Stimulated activated memory B cell treated with anti-CD40 and anti-IgM and Interleukin-4, amounts not matched to agents 10 μg/mL and 1 μg/mL and 100 μg/mL, for 72 hours (primary cell): ENCODE measurements at regions not wholly inside any gene's neighbourhood (a gene's known extent, or its start where the extent isn't known, plus 50 kb on each side); places are given as distances from the start of the nearest gene placed in this dataset.

ENCODE experiments used
- ATAC-seq: fragments of 150-1000 bp; cut with Tn5 transposase; 2 replicates; pipeline ENCODE4 v1.10.0; 2021
- H3K27ac Mint-ChIP-seq: one replicate; pipeline ENCODE4 v1.8.0; 2022; ENCODE audit warnings: mild to moderate bottlenecking, mixed read lengths
- H3K27me3 Mint-ChIP-seq: one replicate; pipeline ENCODE4 v1.8.0; 2022; ENCODE audit warnings: mixed read lengths
- H3K36me3 Mint-ChIP-seq: one replicate; pipeline ENCODE4 v1.8.0; 2022; ENCODE audit warnings: mixed read lengths
- H3K4me1 Mint-ChIP-seq: one replicate; pipeline ENCODE4 v1.8.0; 2022; ENCODE audit warnings: mixed read lengths
- H3K4me3 Mint-ChIP-seq: one replicate; pipeline ENCODE4 v1.8.0; 2022; ENCODE audit warnings: mild to moderate bottlenecking, moderate library complexity, mixed read lengths
- H3K9me3 Mint-ChIP-seq: one replicate; pipeline ENCODE4 v1.8.0; 2022; ENCODE audit warnings: mixed read lengths

GRCh38 chr2:6637330-6637729 lies 228.4 kb downstream of the CMPK2 start:
- Mint-ChIP-seq H3K9me3 (no peaks in the 10 kb centered on the region), H3K27me3 (no peaks in the 10 kb centered on the region), H3K36me3 (no peaks in the 10 kb centered on the region), H3K4me3 (no peak overlapping the region), H3K4me1 (no peaks in the 10 kb centered on the region), H3K27ac (no peak overlapping the region)
- no peak for ATAC-seq

- Mint-ChIP-seq H3K4me3 (no peak overlapping the region), H3K4me1 (no peaks in the 10 kb centered on the region), H3K9me3 (no peaks in the 10 kb centered on the region), H3K27ac (no peak overlapping the region), H3K27me3 (no peaks in the 10 kb centered on the region), H3K36me3 (no peaks in the 10 kb centered on the region)
- ATAC-seq, result no peak
Measured at GRCh38 chr2:6639929-6640620, 225.6 kb downstream of the CMPK2 start.

- Mint-ChIP-seq H3K4me3 (no peak overlapping the region), H3K27me3 (no peaks in the 10 kb centered on the region), H3K4me1 (no peaks in the 10 kb centered on the region), H3K27ac (no peak overlapping the region), H3K36me3 (no peaks in the 10 kb centered on the region), H3K9me3 (no peaks in the 10 kb centered on the region)
- no peak for ATAC-seq
Measured at GRCh38 chr2:6640621-6641015, 225.1 kb downstream of the CMPK2 start.

GRCh38 chr2:6641956-6642355 lies 223.8 kb downstream of the CMPK2 start:
- H3K27ac Mint-ChIP-seq, result no peak overlapping the region
- H3K36me3 Mint-ChIP-seq, result no peaks in the 10 kb centered on the region
- ATAC-seq, result no peak
- no peak overlapping the region for H3K4me3 Mint-ChIP-seq
- H3K9me3 Mint-ChIP-seq, result no peaks in the 10 kb centered on the region
- H3K27me3 Mint-ChIP-seq, result no peaks in the 10 kb centered on the region
- H3K4me1 Mint-ChIP-seq, result no peaks in the 10 kb centered on the region

GRCh38 chr2:6644261-6644660 lies 221.4 kb downstream of the CMPK2 start:
- ATAC-seq, result no peak
- no peak overlapping the region for H3K4me3 Mint-ChIP-seq
- no peaks in the 10 kb centered on the region for H3K36me3 Mint-ChIP-seq
- no peaks in the 10 kb centered on the region for H3K27me3 Mint-ChIP-seq
- H3K9me3 Mint-ChIP-seq, result no peaks in the 10 kb centered on the region
- no peak overlapping the region for H3K27ac Mint-ChIP-seq
- no peaks in the 10 kb centered on the region for H3K4me1 Mint-ChIP-seq

GRCh38 chr2:6645004-6645403 lies 220.7 kb downstream of the CMPK2 start:
- Mint-ChIP-seq H3K4me3 (no peak overlapping the region), H3K36me3 (no peaks in the 10 kb centered on the region)

GRCh38 chr2:6645672-6646071 lies 220.0 kb downstream of the CMPK2 start:
- no peak overlapping the region for H3K4me3 Mint-ChIP-seq
- no peak for ATAC-seq
- no peaks in the 10 kb centered on the region for H3K4me1 Mint-ChIP-seq
- no peaks in the 10 kb centered on the region for H3K36me3 Mint-ChIP-seq
- H3K27me3 Mint-ChIP-seq, result no peaks in the 10 kb centered on the region
- H3K27ac Mint-ChIP-seq, result no peak overlapping the region
- H3K9me3 Mint-ChIP-seq, result no peaks in the 10 kb centered on the region

More at GRCh38 chr2:6645004-6645403, 220.7 kb downstream of the CMPK2 start:
- ATAC-seq, result no peak
- H3K4me1 Mint-ChIP-seq, result no peaks in the 10 kb centered on the region
- no peak overlapping the region for H3K27ac Mint-ChIP-seq
- no peaks in the 10 kb centered on the region for H3K9me3 Mint-ChIP-seq
- no peaks in the 10 kb centered on the region for H3K27me3 Mint-ChIP-seq

- no peak for ATAC-seq
Measured at GRCh38 chr2:6647046-6647445, 218.7 kb downstream of the CMPK2 start.

GRCh38 chr2:6648596-6649247 lies 217.0 kb downstream of the CMPK2 start:
- Mint-ChIP-seq H3K27me3 (no peaks in the 10 kb centered on the region), H3K36me3 (no peaks in the 10 kb centered on the region), H3K27ac (no peak overlapping the region), H3K9me3 (no peaks in the 10 kb centered on the region), H3K4me1 (no peaks in the 10 kb centered on the region), H3K4me3 (no peak overlapping the region)
- ATAC-seq, result no peak

More at GRCh38 chr2:6647046-6647445, 218.7 kb downstream of the CMPK2 start:
- Mint-ChIP-seq H3K4me1 (no peaks in the 10 kb centered on the region), H3K27ac (no peak overlapping the region), H3K4me3 (no peak overlapping the region), H3K9me3 (no peaks in the 10 kb centered on the region), H3K36me3 (no peaks in the 10 kb centered on the region), H3K27me3 (no peaks in the 10 kb centered on the region)

- no peak for ATAC-seq
- Mint-ChIP-seq H3K27me3 (no peaks in the 10 kb centered on the region), H3K4me3 (no peak overlapping the region), H3K4me1 (no peaks in the 10 kb centered on the region), H3K9me3 (no peaks in the 10 kb centered on the region), H3K36me3 (no peaks in the 10 kb centered on the region), H3K27ac (no peak overlapping the region)
Measured at GRCh38 chr2:6650311-6650710, 215.4 kb downstream of the CMPK2 start.

- ATAC-seq, result no peak
- Mint-ChIP-seq H3K9me3 (no peaks in the 10 kb centered on the region), H3K4me3 (no peak overlapping the region), H3K4me1 (no peaks in the 10 kb centered on the region), H3K27ac (no peak overlapping the region), H3K27me3 (no peaks in the 10 kb centered on the region), H3K36me3 (no peaks in the 10 kb centered on the region)
Measured at GRCh38 chr2:6652251-6652650, 213.5 kb downstream of the CMPK2 start.

GRCh38 chr2:6653281-6653750 lies 212.4 kb downstream of the CMPK2 start:
- no peak overlapping the region for H3K27ac Mint-ChIP-seq
- no peak for ATAC-seq
- no peaks in the 10 kb centered on the region for H3K9me3 Mint-ChIP-seq
- H3K36me3 Mint-ChIP-seq, result no peaks in the 10 kb centered on the region
- no peaks in the 10 kb centered on the region for H3K4me1 Mint-ChIP-seq
- H3K4me3 Mint-ChIP-seq, result no peak overlapping the region
- H3K27me3 Mint-ChIP-seq, result no peaks in the 10 kb centered on the region

- no peaks in the 10 kb centered on the region for H3K4me1 Mint-ChIP-seq
- no peaks in the 10 kb centered on the region for H3K27me3 Mint-ChIP-seq
- H3K27ac Mint-ChIP-seq, result no peak overlapping the region
- no peak overlapping the region for H3K4me3 Mint-ChIP-seq
- ATAC-seq, result no peak
- no peaks in the 10 kb centered on the region for H3K36me3 Mint-ChIP-seq
- H3K9me3 Mint-ChIP-seq, result no peaks in the 10 kb centered on the region
Measured at GRCh38 chr2:6654279-6654678, 211.4 kb downstream of the CMPK2 start.

GRCh38 chr2:6656633-6657032 lies 209.1 kb downstream of the CMPK2 start:
- no peak overlapping the region for H3K27ac Mint-ChIP-seq
- no peaks in the 10 kb centered on the region for H3K9me3 Mint-ChIP-seq
- no peaks in the 10 kb centered on the region for H3K36me3 Mint-ChIP-seq
- H3K27me3 Mint-ChIP-seq, result no peaks in the 10 kb centered on the region
- H3K4me3 Mint-ChIP-seq, result no peak overlapping the region
- ATAC-seq, result no peak
- H3K4me1 Mint-ChIP-seq, result no peaks in the 10 kb centered on the region

- no peaks in the 10 kb centered on the region for H3K4me1 Mint-ChIP-seq
- H3K27ac Mint-ChIP-seq, result no peak overlapping the region
- H3K27me3 Mint-ChIP-seq, result no peaks in the 10 kb centered on the region
- no peaks in the 10 kb centered on the region for H3K36me3 Mint-ChIP-seq
- no peaks in the 10 kb centered on the region for H3K9me3 Mint-ChIP-seq
- ATAC-seq, result no peak
- no peak overlapping the region for H3K4me3 Mint-ChIP-seq
Measured at GRCh38 chr2:6657136-6657535, 208.6 kb downstream of the CMPK2 start.

GRCh38 chr2:6657855-6658254 lies 207.9 kb downstream of the CMPK2 start:
- Mint-ChIP-seq H3K9me3 (no peaks in the 10 kb centered on the region), H3K4me1 (no peaks in the 10 kb centered on the region), H3K27ac (no peak overlapping the region), H3K27me3 (no peaks in the 10 kb centered on the region), H3K4me3 (no peak overlapping the region), H3K36me3 (no peaks in the 10 kb centered on the region)
- ATAC-seq, result no peak
